ENCODE measurements at regions not wholly inside any gene's neighbourhood (a gene's known extent, or its start where the extent isn't known, plus 50 kb on each side); places are given as distances from the start of the nearest gene placed in this dataset.

DNA sequence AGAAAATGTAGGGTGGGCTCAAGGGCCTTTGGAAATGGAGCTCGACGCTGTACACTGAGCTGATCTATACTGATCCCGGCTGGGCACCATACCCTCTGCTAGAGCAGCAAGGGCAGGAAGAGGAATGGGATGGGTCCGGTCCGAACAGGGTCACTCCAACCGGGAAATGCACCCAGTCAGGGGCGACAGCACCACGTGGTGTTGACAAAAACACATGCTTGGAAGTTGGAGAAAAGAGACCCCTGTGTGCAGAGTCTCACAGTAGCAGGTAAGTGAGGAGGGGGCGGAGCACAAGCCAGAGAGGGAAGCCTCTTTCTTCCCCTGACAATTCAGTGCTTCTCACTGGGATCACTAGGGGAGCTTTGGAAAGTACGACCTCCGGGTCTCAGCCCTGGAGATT, 84.1 kb upstream of the ASB18 start:
- no peak for DNase-seq (ENCODE audit: low spot score)
- ATAC-seq (ENCODE audit: low FRiP score), result no peak
- TF ChIP-seq, protein P1, sequence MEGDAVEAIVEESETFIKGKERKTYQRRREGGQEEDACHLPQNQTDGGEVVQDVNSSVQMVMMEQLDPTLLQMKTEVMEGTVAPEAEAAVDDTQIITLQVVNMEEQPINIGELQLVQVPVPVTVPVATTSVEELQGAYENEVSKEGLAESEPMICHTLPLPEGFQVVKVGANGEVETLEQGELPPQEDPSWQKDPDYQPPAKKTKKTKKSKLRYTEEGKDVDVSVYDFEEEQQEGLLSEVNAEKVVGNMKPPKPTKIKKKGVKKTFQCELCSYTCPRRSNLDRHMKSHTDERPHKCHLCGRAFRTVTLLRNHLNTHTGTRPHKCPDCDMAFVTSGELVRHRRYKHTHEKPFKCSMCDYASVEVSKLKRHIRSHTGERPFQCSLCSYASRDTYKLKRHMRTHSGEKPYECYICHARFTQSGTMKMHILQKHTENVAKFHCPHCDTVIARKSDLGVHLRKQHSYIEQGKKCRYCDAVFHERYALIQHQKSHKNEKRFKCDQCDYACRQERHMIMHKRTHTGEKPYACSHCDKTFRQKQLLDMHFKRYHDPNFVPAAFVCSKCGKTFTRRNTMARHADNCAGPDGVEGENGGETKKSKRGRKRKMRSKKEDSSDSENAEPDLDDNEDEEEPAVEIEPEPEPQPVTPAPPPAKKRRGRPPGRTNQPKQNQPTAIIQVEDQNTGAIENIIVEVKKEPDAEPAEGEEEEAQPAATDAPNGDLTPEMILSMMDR (IDR thresholded peaks at IDR 0.05), result no peak

DNA sequence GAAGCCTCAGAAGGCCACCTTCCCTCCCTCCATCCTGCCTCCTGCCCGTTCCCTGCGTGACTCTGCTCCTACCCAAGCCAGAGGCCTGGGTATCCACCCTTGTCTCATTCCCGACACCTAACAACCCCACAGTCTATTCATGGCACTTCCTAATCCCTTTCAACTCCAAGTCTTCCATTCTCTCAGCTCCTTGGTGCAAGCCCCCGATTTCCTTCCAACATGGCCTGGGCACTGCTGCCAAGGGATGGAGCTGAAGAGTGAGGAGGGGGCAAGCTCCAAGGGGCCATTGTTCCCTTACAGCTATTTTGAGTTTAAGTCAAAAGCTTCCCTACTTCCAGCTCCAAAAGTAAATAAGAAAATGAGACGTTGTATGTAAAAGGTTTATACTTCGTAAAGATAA, 84.8 kb upstream of the ASB18 start:
- DNase-seq (ENCODE audit: low spot score) (no peak), ATAC-seq (ENCODE audit: low FRiP score) (no peak)
- TF ChIP-seq, protein P1 (IDR thresholded peaks at IDR 0.05), result no peak

DNA sequence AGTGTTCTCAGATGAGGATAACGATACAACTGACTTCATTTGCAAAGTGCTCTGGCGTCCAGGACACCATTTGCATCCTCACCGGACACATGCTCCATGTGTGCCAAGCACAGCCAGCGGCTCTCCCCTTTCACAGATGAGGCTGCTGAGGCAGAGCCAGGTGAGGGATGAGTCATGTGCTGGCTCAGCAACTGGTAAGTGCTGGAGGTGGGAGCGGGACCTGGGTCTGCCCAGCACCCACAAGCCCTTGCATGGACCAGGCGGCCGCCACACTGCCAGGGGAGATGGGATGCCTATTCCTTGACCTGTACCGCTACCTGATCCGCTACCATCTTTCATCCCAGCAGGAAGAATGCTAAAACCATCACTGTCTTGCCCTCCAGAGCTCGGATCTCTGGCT, 86.2 kb upstream of the ASB18 start:
- TF ChIP-seq, protein P1 (IDR thresholded peaks at IDR 0.05), result no peak
- ATAC-seq (ENCODE audit: low FRiP score) (no peak), DNase-seq (ENCODE audit: low spot score) (no peak)

GRCh38 chr2:236351966-236352525, 87.8 kb upstream of the ASB18 start:
- TF ChIP-seq, protein P1 (IDR thresholded peaks at IDR 0.05), result no peak
- ATAC-seq (ENCODE audit: low FRiP score) (no peak), DNase-seq (ENCODE audit: low spot score) (no peak)

- TF ChIP-seq, protein P1 (IDR thresholded peaks at IDR 0.05), result peak in 2 of 3 donors; percentile 9 to 34
- DNase-seq (ENCODE audit: low spot score) (no peak), ATAC-seq (ENCODE audit: low FRiP score) (no peak)
These were observed 88.8 kb upstream of the ASB18 start for GRCh38 chr2:236352761-236353593.

DNA sequence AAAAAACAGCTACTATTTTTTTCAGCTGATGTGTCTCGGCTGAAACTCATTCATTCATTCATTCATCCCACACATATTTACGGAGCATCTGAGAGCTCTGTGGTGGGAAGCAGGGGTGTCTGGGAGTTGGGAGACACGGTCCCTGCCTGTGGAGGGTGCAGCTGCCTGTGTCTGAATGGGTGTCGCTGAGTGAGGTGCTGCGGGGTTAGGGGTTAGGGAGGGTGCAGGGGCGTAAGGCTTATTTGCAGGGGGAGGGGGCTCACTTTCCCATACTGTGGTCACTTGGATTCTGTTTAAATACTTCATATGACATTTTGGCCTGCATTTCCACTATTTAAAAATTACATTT, 89.4 kb upstream of the ASB18 start:
- ATAC-seq (ENCODE audit: low FRiP score) (no peak), DNase-seq (ENCODE audit: low spot score) (no peak)
- TF ChIP-seq, protein P1 (IDR thresholded peaks at IDR 0.05), result no peak

All from omental fat pad (tissue), 3 donors.